ENCODE measurements at regions not wholly inside any gene's neighbourhood (a gene's known extent, or its start where the extent isn't known, plus 50 kb on each side); places are given as distances from the start of the nearest gene placed in this dataset.

GRCh38 chr7:25552998-25553397, 324.7 kb upstream of the NPVF start:
- Histone ChIP-seq H3K4me3 (replicated peaks in 1 of 2; ENCODE audit: low read depth in 1 of 2, low read length in 2 of 2) (no peak overlapping the region), H3K79me2 (ENCODE audit: insufficient read depth, low read length) (no peaks in the 10 kb centered on the region), H3K4me2 (ENCODE audit: low read length) (no peak overlapping the region), H3K9me2 (ENCODE audit: insufficient read depth) (no peaks in the 10 kb centered on the region), H4K20me1 (ENCODE audit: insufficient read depth) (no peaks in the 10 kb centered on the region), H3K27me3 (ENCODE audit: insufficient read depth, low read length) (peaks cover 73% of the 10 kb centered on the region), H3K9me3 (ENCODE audit: control insufficient read depth in 1 of 2, insufficient read depth in 1 of 2, low read depth in 1 of 2, low read length in 2 of 2) (no peaks in the 10 kb centered on the region), H3K9ac (ENCODE audit: low read length) (no peak overlapping the region), H3K4me1 (ENCODE audit: control insufficient read depth in 1 of 2, insufficient read depth in 2 of 2, low read length in 2 of 2) (no peaks in the 10 kb centered on the region), H3K27ac (ENCODE audit: low read depth, low read length) (no peak overlapping the region), H3K36me3 (ENCODE audit: control insufficient read depth in 1 of 2, insufficient read depth in 2 of 2, low read length in 2 of 2) (no peaks in the 10 kb centered on the region), H2AFZ (ENCODE audit: low read depth, low read length, poor library complexity, severe bottlenecking) (no peak overlapping the region)
- TF ChIP-seq REST (IDR thresholded peaks at IDR 0.05; ENCODE audit: low read depth), result no peak
- TF ChIP-seq POLR2AphosphoS5 (IDR thresholded peaks at IDR 0.05; ENCODE audit: low read depth, low read length), result no peak
- no peak for TF ChIP-seq SP1 (IDR thresholded peaks at IDR 0.05; ENCODE audit: low read depth)
- RAD21 ChIA-PET (ENCODE audit: low non-redundant PET in 1 of 2, low total read pairs in 2 of 2, uncharacterized antibody in 2 of 2, unreplicated experiment in 2 of 2), result no interaction called here
- BruUV-seq (replicated peaks), result no TSS peak
- no peak for ATAC-seq
- POLR2A ChIA-PET, result no interaction called here
- CTCF ChIA-PET, result no interaction called here
- DNase-seq (ENCODE audit: low read depth, low spot score), result no peak
- intact Hi-C loops (cut with micrococcal nuclease), result no loop called here

GRCh38 chr7:25553580-25554291, 325.4 kb upstream of the NPVF start:
- ATAC-seq (no peak), DNase-seq (ENCODE audit: low read depth, low spot score) (no peak)
- ChIA-PET CTCF (no interaction called here), POLR2A (no interaction called here), RAD21 (ENCODE audit: low non-redundant PET in 1 of 2, low total read pairs in 2 of 2, uncharacterized antibody in 2 of 2, unreplicated experiment in 2 of 2) (no interaction called here)
- Histone ChIP-seq H3K9me2 (ENCODE audit: insufficient read depth) (no peaks in the 10 kb centered on the region), H3K4me1 (ENCODE audit: control insufficient read depth in 1 of 2, insufficient read depth in 2 of 2, low read length in 2 of 2) (no peaks in the 10 kb centered on the region), H3K9ac (ENCODE audit: low read length) (no peak overlapping the region), H3K36me3 (ENCODE audit: control insufficient read depth in 1 of 2, insufficient read depth in 2 of 2, low read length in 2 of 2) (no peaks in the 10 kb centered on the region), H3K9me3 (ENCODE audit: control insufficient read depth in 1 of 2, insufficient read depth in 1 of 2, low read depth in 1 of 2, low read length in 2 of 2) (no peaks in the 10 kb centered on the region), H3K27ac (ENCODE audit: low read depth, low read length) (no peak overlapping the region), H3K4me3 (replicated peaks in 1 of 2; ENCODE audit: low read depth in 1 of 2, low read length in 2 of 2) (no peak overlapping the region), H4K20me1 (ENCODE audit: insufficient read depth) (no peaks in the 10 kb centered on the region), H3K4me2 (ENCODE audit: low read length) (no peak overlapping the region), H3K79me2 (ENCODE audit: insufficient read depth, low read length) (no peaks in the 10 kb centered on the region), H2AFZ (ENCODE audit: low read depth, low read length, poor library complexity, severe bottlenecking) (no peak overlapping the region), H3K27me3 (ENCODE audit: insufficient read depth, low read length) (peaks cover 73% of the 10 kb centered on the region)
- intact Hi-C loops (cut with micrococcal nuclease), result no loop called here
- BruUV-seq (replicated peaks), result no TSS peak
- TF ChIP-seq EGR1 (IDR thresholded peaks at IDR 0.05; ENCODE audit: low read depth) (no peak), EZH2phosphoT487 (IDR thresholded peaks at IDR 0.05; ENCODE audit: borderline replicate concordance) (no peak), TCF7L2 (IDR thresholded peaks at IDR 0.05; ENCODE audit: borderline replicate concordance, extremely low read depth, insufficient read depth, insufficient read length) (no peak), RAD21 (IDR thresholded peaks at IDR 0.05; ENCODE audit: low read depth) (no peak), REST (IDR thresholded peaks at IDR 0.05; ENCODE audit: low read depth) (no peak), ZNF274 (IDR thresholded peaks at IDR 0.05; ENCODE audit: low read depth, low read length) (no peak), SP1 (IDR thresholded peaks at IDR 0.05; ENCODE audit: low read depth) (no peak), POLR2A (IDR thresholded peaks at IDR 0.05; ENCODE audit: borderline replicate concordance, extremely low read depth, insufficient read depth, insufficient read length) (no peak), CEBPB (IDR thresholded peaks at IDR 0.05; ENCODE audit: low read depth) (no peak), CBX3 (IDR thresholded peaks at IDR 0.05; ENCODE audit: low read depth) (no peak), SRF (IDR thresholded peaks at IDR 0.05; ENCODE audit: low read depth) (no peak), POLR2AphosphoS5 (IDR thresholded peaks at IDR 0.05; ENCODE audit: low read depth, low read length) (no peak), ZFX (IDR thresholded peaks at IDR 0.05) (no peak), ELF1 (IDR thresholded peaks at IDR 0.05; ENCODE audit: borderline replicate concordance, low read depth) (no peak)

Data from HCT116 (cell line).